Mesendoderm (in vitro differentiated cells): ENCODE measurements at regions not wholly inside any gene's neighbourhood (a gene's known extent, or its start where the extent isn't known, plus 50 kb on each side); places are given as distances from the start of the nearest gene placed in this dataset.

Experiments
- DNase-seq: peaks from one replicate; pipeline ENCODE4 v3.0.0; 2013
- H2AK5ac ChIP-seq: 2 replicates; pipeline ENCODE4 v1.6.1; 2013; ENCODE audit warnings: low read length, inconsistent platforms
- H2BK120ac ChIP-seq: 2 replicates; pipeline ENCODE4 v1.6.1; 2013; ENCODE audit warnings: low read depth, mild to moderate bottlenecking, low read length, moderate library complexity, mixed read lengths
- H2BK15ac ChIP-seq: replicated peaks from 2 replicates; pipeline ENCODE4 v1.6.1; 2013; ENCODE audit warnings: low read depth, mild to moderate bottlenecking, moderate library complexity
- H2BK5ac ChIP-seq: 2 replicates; pipeline ENCODE4 v1.6.1; 2013; ENCODE audit warnings: low read length, inconsistent platforms
- H3K18ac ChIP-seq: 2 replicates; pipeline ENCODE4 v1.6.1; 2013; ENCODE audit warnings: mild to moderate bottlenecking, low read length, mixed read lengths
- H3K23ac ChIP-seq: one replicate; pipeline ENCODE4 v1.6.1; 2013; ENCODE audit warnings: low read length
- H3K27ac ChIP-seq: 2 replicates; pipeline ENCODE4 v1.5.1; 2013; ENCODE audit warnings: low read depth, mild to moderate bottlenecking, inconsistent platforms, low read length, moderate library complexity
- H3K27me3 ChIP-seq: 2 replicates; pipeline ENCODE4 v1.6.1; 2013; ENCODE audit warnings: low read length, control low read depth, mild to moderate bottlenecking, inconsistent platforms; ENCODE audit not compliant: insufficient read depth, poor library complexity
- H3K36me3 ChIP-seq: 2 replicates; pipeline ENCODE4 v1.6.1; 2013; ENCODE audit warnings: low read length, inconsistent platforms; ENCODE audit not compliant: control insufficient read depth, insufficient read depth
- H3K4ac ChIP-seq: one replicate; pipeline ENCODE4 v1.6.1; 2013; ENCODE audit warnings: low read depth, mild to moderate bottlenecking, low read length, moderate library complexity
- H3K4me1 ChIP-seq: 2 replicates; pipeline ENCODE4 v1.6.1; 2013; ENCODE audit warnings: low read depth, low read length, inconsistent platforms; ENCODE audit not compliant: control insufficient read depth
- H3K4me2 ChIP-seq: 2 replicates; pipeline ENCODE4 v1.6.1; 2013; ENCODE audit warnings: low read length
- H3K4me3 ChIP-seq: 2 replicates; pipeline ENCODE4 v1.5.1; 2013; ENCODE audit warnings: mild to moderate bottlenecking, low read length
- H3K56ac ChIP-seq: one replicate; pipeline ENCODE4 v1.6.1; 2013; ENCODE audit warnings: low read length
- H3K79me1 ChIP-seq: 2 replicates; pipeline ENCODE4 v1.6.1; 2013; ENCODE audit warnings: low read length, inconsistent platforms
- H3K79me2 ChIP-seq: 2 replicates; pipeline ENCODE4 v1.6.1; 2013; ENCODE audit warnings: mild to moderate bottlenecking, low read length; ENCODE audit not compliant: control insufficient read depth, insufficient read depth
- H3K9ac ChIP-seq: 2 replicates; pipeline ENCODE4 v1.6.1; 2013; ENCODE audit warnings: low read length, inconsistent platforms
- H4K5ac ChIP-seq: one replicate; pipeline ENCODE4 v1.6.1; 2013; ENCODE audit warnings: low read length
- H4K8ac ChIP-seq: one replicate; pipeline ENCODE4 v1.6.1; 2013; ENCODE audit warnings: low read depth, mild to moderate bottlenecking, control low read depth, low read length, moderate library complexity
- WGBS: extraction: QIAGEN DNeasy Blood & Tissue Kit; methylation state at CpG from one replicate; pipeline ENCODE4 v1.1.7; 2013; ENCODE audit warnings: low lambda C conversion rate, missing lambda C conversion rate; ENCODE audit not compliant: insufficient coverage; ENCODE audit errors: extremely low coverage; 5-methylcytosine and 5-hydroxymethylcytosine counted together

DNA sequence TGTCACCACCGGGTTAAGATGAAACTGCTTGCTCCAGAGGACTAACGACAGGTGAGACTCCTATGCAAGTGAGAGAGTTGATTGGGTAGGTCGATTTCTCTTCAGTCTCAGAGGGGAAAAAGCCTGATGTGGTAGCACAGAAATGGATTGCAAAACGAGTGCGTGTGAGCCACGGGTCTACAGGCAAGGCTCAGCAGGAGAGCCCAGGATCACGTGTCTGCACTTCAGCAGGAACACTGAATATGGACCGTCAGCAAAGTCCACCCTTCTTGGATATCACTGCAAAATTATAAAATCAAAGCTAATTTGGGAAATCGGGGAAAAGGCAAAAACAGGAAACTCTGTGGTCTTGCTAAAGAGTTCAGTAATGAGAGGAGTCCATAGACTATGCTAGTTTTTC is 107.7 kb upstream of the ZNF648 start:
- Histone ChIP-seq H2BK120ac (no peak overlapping the region), H2BK15ac (no peak overlapping the region), H3K56ac (no peak overlapping the region), H3K4me3 (no peak overlapping the region), H3K23ac (no peak overlapping the region), H2AK5ac (no peak overlapping the region), H3K4me1 (no peaks in the 10 kb centered on the region), H3K79me2 (no peaks in the 10 kb centered on the region), H3K9ac (no peak overlapping the region), H4K8ac (no peak overlapping the region), H3K79me1 (no peaks in the 10 kb centered on the region), H3K36me3 (no peaks in the 10 kb centered on the region), H3K27ac (no peak overlapping the region), H3K27me3 (no peaks in the 10 kb centered on the region), H2BK5ac (no peak overlapping the region), H4K5ac (no peak overlapping the region), H3K4ac (no peak overlapping the region), H3K18ac (no peak overlapping the region), H3K4me2 (no peak overlapping the region)
- DNase-seq = no peak
- WGBS = no CpG with 5 or more reads among the region's 9 CpGs

DNA sequence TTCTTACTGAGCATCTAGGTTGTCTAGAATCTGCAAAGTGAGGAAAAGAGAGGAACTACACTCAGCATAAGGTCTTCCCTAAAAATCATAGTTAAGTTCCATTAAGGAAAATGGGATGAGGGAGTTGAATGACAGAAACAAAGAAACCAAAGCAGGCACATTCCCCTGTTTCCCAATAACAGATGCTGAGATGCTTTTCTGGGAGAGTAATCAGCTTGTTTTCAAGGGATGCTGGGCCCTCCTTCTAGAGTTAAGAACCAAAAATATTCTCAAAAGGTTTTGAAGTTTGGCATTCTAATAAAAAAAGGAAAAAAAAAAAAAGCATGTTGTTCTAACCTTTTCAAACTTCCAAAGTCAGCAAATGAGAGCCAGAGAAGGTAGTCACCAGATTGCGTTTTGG is 105.2 kb upstream of the ZNF648 start:
- H3K27ac ChIP-seq = no peak overlapping the region
- no peak overlapping the region for H3K4ac ChIP-seq
- no peak overlapping the region for H3K23ac ChIP-seq
- H2BK15ac ChIP-seq = no peak overlapping the region
- no peak overlapping the region for H4K8ac ChIP-seq
- H3K79me1 ChIP-seq = no peaks in the 10 kb centered on the region
- no peaks in the 10 kb centered on the region for H3K36me3 ChIP-seq
- no peak overlapping the region for H2BK120ac ChIP-seq
- H2AK5ac ChIP-seq = no peak overlapping the region
- no peak overlapping the region for H3K18ac ChIP-seq
- no peak overlapping the region for H4K5ac ChIP-seq
- no peak overlapping the region for H3K4me2 ChIP-seq
- H3K27me3 ChIP-seq = no peaks in the 10 kb centered on the region
- no peak for DNase-seq
- no peaks in the 10 kb centered on the region for H3K4me1 ChIP-seq
- H3K79me2 ChIP-seq = no peaks in the 10 kb centered on the region
- H3K9ac ChIP-seq = no peak overlapping the region
- no peak overlapping the region for H3K4me3 ChIP-seq
- H3K56ac ChIP-seq = no peak overlapping the region
- H2BK5ac ChIP-seq = no peak overlapping the region
- no CpG with 5 or more reads among the region's 1 CpG for WGBS

DNA sequence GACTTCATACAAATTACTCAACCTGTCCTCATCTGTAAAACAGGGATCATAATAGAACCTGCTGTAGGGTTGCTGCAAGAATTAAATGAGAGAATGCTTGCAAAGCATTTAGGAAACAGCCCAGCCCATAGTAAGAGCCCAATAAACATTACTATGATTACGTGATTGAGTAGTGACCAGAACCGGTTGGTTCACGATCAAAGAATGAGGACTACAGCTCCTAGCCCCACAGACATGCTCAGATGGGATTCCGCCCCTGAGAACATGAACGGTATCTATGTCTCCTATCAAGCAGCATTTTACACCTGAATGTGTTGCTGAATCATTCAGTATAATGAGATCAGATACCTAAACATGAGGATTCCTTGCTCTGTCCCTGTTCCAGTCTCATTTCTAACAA is 104.8 kb upstream of the ZNF648 start:
- H3K4ac ChIP-seq = no peak overlapping the region
- no peak overlapping the region for H4K5ac ChIP-seq
- no peak overlapping the region for H3K56ac ChIP-seq
- WGBS = no CpG with 5 or more reads among the region's 5 CpGs
- H3K4me2 ChIP-seq = no peak overlapping the region
- no peaks in the 10 kb centered on the region for H3K4me1 ChIP-seq
- no peak overlapping the region for H2BK120ac ChIP-seq
- H3K27ac ChIP-seq = no peak overlapping the region
- H3K18ac ChIP-seq = no peak overlapping the region
- no peak overlapping the region for H2BK15ac ChIP-seq
- no peaks in the 10 kb centered on the region for H3K27me3 ChIP-seq
- H4K8ac ChIP-seq = no peak overlapping the region
- H2BK5ac ChIP-seq = no peak overlapping the region
- H3K4me3 ChIP-seq = no peak overlapping the region
- no peak overlapping the region for H3K9ac ChIP-seq
- H3K79me1 ChIP-seq = no peaks in the 10 kb centered on the region
- no peak overlapping the region for H2AK5ac ChIP-seq
- no peaks in the 10 kb centered on the region for H3K36me3 ChIP-seq
- no peaks in the 10 kb centered on the region for H3K79me2 ChIP-seq
- no peak for DNase-seq
- no peak overlapping the region for H3K23ac ChIP-seq

DNA sequence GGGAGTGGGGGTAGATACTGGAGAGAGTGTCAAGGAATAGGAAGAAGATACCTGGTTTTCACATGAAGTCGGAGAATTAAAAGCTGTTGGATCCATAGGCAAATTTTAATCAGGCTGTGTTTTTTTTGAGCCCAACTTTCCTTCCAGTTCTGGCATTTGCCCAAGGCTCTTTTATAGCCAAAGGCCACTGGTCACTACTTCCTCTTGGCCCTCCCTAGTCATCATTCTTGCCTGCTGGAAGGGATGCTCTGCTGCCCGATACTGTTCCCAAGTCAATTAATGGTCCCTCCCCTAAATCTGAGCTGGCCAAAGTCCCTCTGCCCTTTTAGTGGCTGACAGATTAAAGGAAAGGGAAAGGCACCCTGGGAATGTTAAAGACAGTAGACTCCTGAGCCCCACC is 102.8 kb upstream of the ZNF648 start:
- Histone ChIP-seq H2BK120ac (no peak overlapping the region), H3K27me3 (no peaks in the 10 kb centered on the region), H2AK5ac (no peak overlapping the region), H3K9ac (no peak overlapping the region), H3K36me3 (no peaks in the 10 kb centered on the region), H3K4me3 (no peak overlapping the region), H3K27ac (no peak overlapping the region), H3K4me1 (no peaks in the 10 kb centered on the region), H2BK15ac (no peak overlapping the region), H3K79me2 (no peaks in the 10 kb centered on the region), H3K4ac (no peak overlapping the region), H4K5ac (no peak overlapping the region), H3K79me1 (no peaks in the 10 kb centered on the region), H4K8ac (no peak overlapping the region), H3K56ac (no peak overlapping the region), H2BK5ac (no peak overlapping the region), H3K18ac (no peak overlapping the region), H3K4me2 (no peak overlapping the region), H3K23ac (no peak overlapping the region)
- DNase-seq = no peak
- WGBS = no CpG with 5 or more reads among the region's 2 CpGs

DNA sequence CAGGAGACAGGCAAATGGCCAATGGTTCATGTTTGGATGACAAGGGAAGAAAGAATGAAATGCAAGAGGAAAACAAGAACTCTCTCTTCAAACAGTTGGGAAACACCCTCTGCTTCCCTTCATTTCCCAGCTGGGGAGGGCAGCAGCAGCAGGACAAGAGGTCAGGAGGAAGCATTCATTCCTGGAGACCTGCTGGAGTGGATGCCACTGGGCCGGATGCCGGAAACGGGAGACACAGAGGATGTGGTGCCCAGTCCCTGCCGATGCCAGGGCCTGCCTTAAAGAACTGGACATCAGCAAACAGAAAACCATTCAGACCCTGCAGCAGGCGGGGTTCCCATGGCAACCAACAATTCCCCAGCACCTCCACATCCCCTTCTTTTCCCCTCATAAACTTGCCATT is 102.3 kb upstream of the ZNF648 start:
- Histone ChIP-seq H3K9ac (no peak overlapping the region), H3K56ac (no peak overlapping the region), H3K18ac (no peak overlapping the region), H4K8ac (no peak overlapping the region), H3K23ac (no peak overlapping the region), H4K5ac (no peak overlapping the region), H3K27me3 (no peaks in the 10 kb centered on the region), H3K36me3 (no peaks in the 10 kb centered on the region), H2BK15ac (no peak overlapping the region), H3K79me1 (no peaks in the 10 kb centered on the region), H3K27ac (no peak overlapping the region), H2BK120ac (no peak overlapping the region), H3K79me2 (no peaks in the 10 kb centered on the region), H3K4me3 (no peak overlapping the region), H3K4ac (no peak overlapping the region), H2AK5ac (no peak overlapping the region), H3K4me1 (no peaks in the 10 kb centered on the region), H3K4me2 (no peak overlapping the region), H2BK5ac (no peak overlapping the region)
- no peak for DNase-seq
- WGBS = no CpG with 5 or more reads among the region's 5 CpGs

DNA sequence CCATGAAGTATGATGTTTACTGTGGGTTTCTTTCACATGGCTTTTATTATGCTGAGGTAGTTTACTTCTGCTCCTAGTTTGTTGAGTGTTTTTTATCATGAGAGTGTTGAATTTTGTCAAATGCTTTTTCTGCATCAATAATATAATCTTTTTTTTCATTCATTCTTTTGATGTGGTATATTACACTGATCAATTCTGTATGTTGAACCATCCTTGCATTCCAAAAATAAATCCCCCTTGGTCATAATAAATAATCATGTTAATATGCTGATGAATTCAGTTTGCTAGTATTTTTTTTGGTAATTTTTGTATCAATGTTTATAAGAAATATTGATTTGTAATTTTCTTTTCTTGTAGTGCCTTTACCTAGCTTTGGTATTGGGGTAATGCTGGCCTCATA is 97.9 kb upstream of the ZNF648 start:
- Histone ChIP-seq H2BK15ac (no peak overlapping the region), H3K23ac (no peak overlapping the region), H2BK120ac (no peak overlapping the region), H3K27me3 (no peaks in the 10 kb centered on the region), H3K4me1 (no peaks in the 10 kb centered on the region), H2AK5ac (no peak overlapping the region), H3K18ac (no peak overlapping the region), H4K8ac (no peak overlapping the region), H3K4me2 (no peak overlapping the region), H3K4ac (no peak overlapping the region), H3K4me3 (no peak overlapping the region), H3K79me1 (no peaks in the 10 kb centered on the region), H3K27ac (no peak overlapping the region), H4K5ac (no peak overlapping the region), H3K56ac (no peak overlapping the region), H2BK5ac (no peak overlapping the region), H3K79me2 (no peaks in the 10 kb centered on the region), H3K36me3 (no peaks in the 10 kb centered on the region), H3K9ac (no peak overlapping the region)
- no peak for DNase-seq
